GM12874 (cell line): ENCODE measurements at regions not wholly inside any gene's neighbourhood (a gene's known extent, or its start where the extent isn't known, plus 50 kb on each side); places are given as distances from the start of the nearest gene placed in this dataset.

Experiments
- TF ChIP-seq, protein P1 (sequence below): IDR thresholded peaks from 2 replicates; pipeline ENCODE4 v1.5.1; 2011; ENCODE audit warnings: low read depth, mild to moderate bottlenecking, control low read depth, low read length, moderate library complexity; ENCODE audit not compliant: insufficient read depth

DNA sequence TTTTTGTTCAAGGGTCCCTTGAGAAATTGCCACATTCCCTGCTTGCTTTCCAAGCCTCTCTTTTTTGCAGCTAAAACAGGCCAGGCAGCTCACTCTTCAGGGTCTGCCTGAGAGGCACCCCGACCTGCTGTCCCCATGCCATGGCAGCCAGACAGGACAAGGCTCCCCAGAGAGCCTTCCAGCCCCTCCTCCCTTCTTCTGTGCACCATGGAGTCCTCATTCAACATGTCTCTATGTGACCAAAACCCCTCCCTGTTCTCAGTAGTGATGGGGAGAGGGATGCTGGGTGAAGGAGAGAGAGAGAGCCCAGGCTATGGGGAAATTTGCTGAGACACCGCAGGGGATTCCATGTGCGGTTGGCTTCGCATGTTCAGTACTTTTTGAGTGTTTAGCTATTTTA lies 384.2 kb upstream of the ZNF507 start:
- TF ChIP-seq, protein P1, sequence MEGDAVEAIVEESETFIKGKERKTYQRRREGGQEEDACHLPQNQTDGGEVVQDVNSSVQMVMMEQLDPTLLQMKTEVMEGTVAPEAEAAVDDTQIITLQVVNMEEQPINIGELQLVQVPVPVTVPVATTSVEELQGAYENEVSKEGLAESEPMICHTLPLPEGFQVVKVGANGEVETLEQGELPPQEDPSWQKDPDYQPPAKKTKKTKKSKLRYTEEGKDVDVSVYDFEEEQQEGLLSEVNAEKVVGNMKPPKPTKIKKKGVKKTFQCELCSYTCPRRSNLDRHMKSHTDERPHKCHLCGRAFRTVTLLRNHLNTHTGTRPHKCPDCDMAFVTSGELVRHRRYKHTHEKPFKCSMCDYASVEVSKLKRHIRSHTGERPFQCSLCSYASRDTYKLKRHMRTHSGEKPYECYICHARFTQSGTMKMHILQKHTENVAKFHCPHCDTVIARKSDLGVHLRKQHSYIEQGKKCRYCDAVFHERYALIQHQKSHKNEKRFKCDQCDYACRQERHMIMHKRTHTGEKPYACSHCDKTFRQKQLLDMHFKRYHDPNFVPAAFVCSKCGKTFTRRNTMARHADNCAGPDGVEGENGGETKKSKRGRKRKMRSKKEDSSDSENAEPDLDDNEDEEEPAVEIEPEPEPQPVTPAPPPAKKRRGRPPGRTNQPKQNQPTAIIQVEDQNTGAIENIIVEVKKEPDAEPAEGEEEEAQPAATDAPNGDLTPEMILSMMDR, result no peak

GRCh38 chr19:31961667-31962066 lies 383.7 kb upstream of the ZNF507 start:
- TF ChIP-seq, protein P1, result no peak

DNA sequence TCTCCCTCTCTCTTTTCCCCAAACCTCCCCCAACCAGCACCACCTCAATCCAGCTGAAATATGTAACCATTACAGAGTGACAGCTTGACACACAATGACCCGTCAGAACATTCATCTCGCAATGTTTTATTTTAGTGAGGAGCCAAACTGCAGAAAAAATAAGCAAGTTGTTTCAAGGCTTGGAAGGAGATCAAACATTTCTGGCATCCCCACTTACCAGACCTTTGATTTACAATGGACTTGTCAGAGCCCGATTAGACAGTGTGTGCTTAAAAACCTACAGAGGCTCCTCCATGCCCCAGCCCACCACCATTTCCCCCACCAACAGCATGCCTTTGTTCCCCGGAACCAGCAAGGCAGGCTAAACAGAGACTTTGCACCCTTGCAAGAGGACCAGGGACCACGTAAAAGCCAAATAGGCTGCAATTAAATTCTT lies 382.8 kb upstream of the ZNF507 start:
- TF ChIP-seq, protein P1, result no peak

DNA sequence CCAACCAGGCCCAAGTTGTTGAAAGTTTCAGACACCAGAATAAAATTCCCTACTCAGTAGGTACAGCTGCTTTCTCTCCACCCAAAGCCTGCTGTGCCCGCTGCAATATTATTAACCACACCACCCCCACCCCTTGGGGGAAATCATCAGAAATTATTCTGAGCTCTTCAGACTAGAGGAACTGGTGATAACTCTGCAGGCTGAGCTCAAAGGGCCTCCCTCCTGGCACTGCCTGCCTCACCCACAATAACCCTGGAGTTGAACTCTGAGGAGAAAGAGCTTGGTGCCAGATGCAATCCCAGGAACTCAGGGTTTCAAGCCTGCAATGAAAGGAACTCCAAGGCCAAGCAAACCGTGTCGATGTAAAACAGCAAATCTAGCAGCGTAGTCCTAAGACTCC lies 381.7 kb upstream of the ZNF507 start:
- TF ChIP-seq, protein P1, result no peak

- TF ChIP-seq, protein P1, result no peak
These were observed 376.4 kb upstream of the ZNF507 start for GRCh38 chr19:31969016-31969415.

DNA sequence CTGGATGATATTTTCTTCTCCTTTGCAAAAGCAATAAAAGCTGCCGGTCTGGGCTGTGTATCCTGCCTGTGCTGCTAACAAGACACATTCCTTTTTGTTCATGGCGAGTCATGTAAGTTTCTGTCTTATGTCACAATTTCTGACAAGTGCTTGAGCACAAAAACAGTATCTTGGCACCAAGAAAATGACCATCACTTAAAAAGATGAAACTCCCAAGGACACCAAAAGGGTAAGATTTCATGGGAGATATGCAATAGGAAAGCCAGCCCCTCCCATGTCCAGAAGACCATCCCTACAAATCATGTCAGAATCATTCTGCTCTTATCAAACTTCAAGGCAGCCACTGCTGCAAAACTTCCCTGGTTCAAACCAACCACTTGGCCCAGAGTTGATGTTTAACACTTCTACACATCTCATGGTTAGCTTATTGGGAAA lies 375.4 kb upstream of the ZNF507 start:
- TF ChIP-seq, protein P1, result no peak

- TF ChIP-seq, protein P1, result no peak
These were observed 371.1 kb upstream of the ZNF507 start for GRCh38 chr19:31974290-31974689.

DNA sequence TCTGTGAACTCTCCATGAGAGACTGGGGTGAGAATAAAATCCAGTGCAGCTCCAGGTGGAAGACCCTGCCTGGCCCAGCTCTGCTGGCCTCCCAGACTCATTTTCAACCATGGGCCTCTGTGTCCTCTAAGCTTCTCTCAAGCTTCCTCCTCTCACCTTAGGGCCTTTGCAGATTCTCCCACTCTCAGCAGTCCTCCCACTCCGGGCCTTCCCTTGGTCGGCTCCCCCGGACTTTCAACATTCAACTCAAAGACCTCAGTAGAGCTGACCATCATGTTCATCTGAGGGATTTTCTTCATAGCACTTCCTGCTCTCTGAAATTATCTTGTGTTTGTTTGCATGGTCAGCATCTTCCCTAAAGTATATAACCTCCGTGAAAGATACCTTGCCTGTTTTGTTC lies 370.5 kb upstream of the ZNF507 start:
- TF ChIP-seq, protein P1, result no peak
